ENCODE measurements at regions not wholly inside any gene's neighbourhood (a gene's known extent, or its start where the extent isn't known, plus 50 kb on each side); places are given as distances from the start of the nearest gene placed in this dataset.

GRCh38 chr1:195071461-195071860 is 1536.8 kb downstream of the KCNT2 start:
- no peak for TF ChIP-seq CTCF (IDR thresholded peaks at IDR 0.05)
- Histone ChIP-seq H3K36me3 (no peaks in the 10 kb centered on the region), H3K4me3 (no peak overlapping the region), H3K9me3 (no peaks in the 10 kb centered on the region), H3K27ac (no peak overlapping the region), H3K27me3 (replicated peaks; ENCODE audit: insufficient read depth) (no peaks in the 10 kb centered on the region), H3K4me1 (ENCODE audit: control insufficient read depth in 1 of 2, low read depth in 2 of 2) (no peaks in the 10 kb centered on the region)
- ATAC-seq (ENCODE audit: insufficient number of reproducible peaks, low FRiP score, low read depth) (no peak), DNase-seq (ENCODE audit: low spot score) (no peak)

- no peak overlapping the region for H3K4me3 ChIP-seq
- no peak for DNase-seq (ENCODE audit: low spot score)
- no peaks in the 10 kb centered on the region for H3K9me3 ChIP-seq
- H3K36me3 ChIP-seq = no peaks in the 10 kb centered on the region
- no peaks in the 10 kb centered on the region for H3K27me3 ChIP-seq (replicated peaks; ENCODE audit: insufficient read depth)
- no peak overlapping the region for H3K27ac ChIP-seq
- no peaks in the 10 kb centered on the region for H3K4me1 ChIP-seq (ENCODE audit: control insufficient read depth in 1 of 2, low read depth in 2 of 2)
- no peak for TF ChIP-seq CTCF (IDR thresholded peaks at IDR 0.05)
- ATAC-seq (ENCODE audit: insufficient number of reproducible peaks, low FRiP score, low read depth) = no peak
These were observed 1542.8 kb downstream of the KCNT2 start for GRCh38 chr1:195065437-195065836.

GRCh38 chr1:195064358-195064757 is 1543.9 kb downstream of the KCNT2 start:
- H3K27ac ChIP-seq = no peak overlapping the region
- no peak for DNase-seq (ENCODE audit: low spot score)
- TF ChIP-seq CTCF (IDR thresholded peaks at IDR 0.05) = no peak
- no peaks in the 10 kb centered on the region for H3K36me3 ChIP-seq
- H3K27me3 ChIP-seq (replicated peaks; ENCODE audit: insufficient read depth) = no peaks in the 10 kb centered on the region
- no peak overlapping the region for H3K4me3 ChIP-seq
- ATAC-seq (ENCODE audit: insufficient number of reproducible peaks, low FRiP score, low read depth) = no peak
- no peaks in the 10 kb centered on the region for H3K9me3 ChIP-seq
- no peaks in the 10 kb centered on the region for H3K4me1 ChIP-seq (ENCODE audit: control insufficient read depth in 1 of 2, low read depth in 2 of 2)

- no peak for TF ChIP-seq CTCF (IDR thresholded peaks at IDR 0.05)
- no peak overlapping the region for H3K4me3 ChIP-seq
- no peaks in the 10 kb centered on the region for H3K27me3 ChIP-seq (replicated peaks; ENCODE audit: insufficient read depth)
- H3K27ac ChIP-seq = no peak overlapping the region
- ATAC-seq (ENCODE audit: insufficient number of reproducible peaks, low FRiP score, low read depth) = no peak
- H3K9me3 ChIP-seq = no peaks in the 10 kb centered on the region
- DNase-seq (ENCODE audit: low spot score) = no peak
- no peaks in the 10 kb centered on the region for H3K36me3 ChIP-seq
- H3K4me1 ChIP-seq (ENCODE audit: control insufficient read depth in 1 of 2, low read depth in 2 of 2) = no peaks in the 10 kb centered on the region
These were observed 1554.0 kb downstream of the KCNT2 start for GRCh38 chr1:195054217-195054687.

- Histone ChIP-seq H3K36me3 (no peaks in the 10 kb centered on the region), H3K4me3 (no peak overlapping the region), H3K9me3 (no peaks in the 10 kb centered on the region), H3K4me1 (ENCODE audit: control insufficient read depth in 1 of 2, low read depth in 2 of 2) (no peaks in the 10 kb centered on the region), H3K27me3 (replicated peaks; ENCODE audit: insufficient read depth) (no peaks in the 10 kb centered on the region), H3K27ac (no peak overlapping the region)
- TF ChIP-seq CTCF (IDR thresholded peaks at IDR 0.05) = no peak
- ATAC-seq (ENCODE audit: insufficient number of reproducible peaks, low FRiP score, low read depth) (no peak), DNase-seq (ENCODE audit: low spot score) (no peak)
These were observed 1554.8 kb downstream of the KCNT2 start for GRCh38 chr1:195053478-195053877.
